Testis (tissue), 2 donors: ENCODE measurements at regions not wholly inside any gene's neighbourhood (a gene's known extent, or its start where the extent isn't known, plus 50 kb on each side); places are given as distances from the start of the nearest gene placed in this dataset.

Source experiments
- DNase-seq: peaks from one replicate; pipeline ENCODE4 v3.0.0-alpha.2; 2019
- H3K27ac ChIP-seq, 2 donors: fragments of 200-600 bp; sonication (generic); one replicate each; pipeline ENCODE4 v1.5.1; 2019
- H3K27me3 ChIP-seq: fragments of 200-600 bp; sonication (generic); one replicate; pipeline ENCODE4 v1.5.1; 2019
- H3K36me3 ChIP-seq: fragments of 200-600 bp; sonication (generic); one replicate; pipeline ENCODE4 v1.5.1; 2017; ENCODE audit warnings: low read depth; ENCODE audit errors: missing control alignments
- H3K4me1 ChIP-seq: fragments of 200-600 bp; sonication (generic); one replicate; pipeline ENCODE4 v1.5.1; 2019
- H3K4me3 ChIP-seq, 2 donors: fragments of 200-600 bp; sonication (generic); one replicate each; pipeline ENCODE4 v1.5.1; 2017 to 2019
- H3K9me3 ChIP-seq: fragments of 200-600 bp; sonication (generic); one replicate; pipeline ENCODE4 v1.5.1; 2017
- POLR2A ChIP-seq: fragments of 450-650 bp; IDR thresholded peaks from one replicate; pipeline ENCODE4 v1.6.1; 2017; ENCODE audit warnings: antibody characterized with exemption, mild to moderate bottlenecking, moderate library complexity
- WGBS, 2 donors: methylation state at CpG; one replicate each; pipeline ENCODE4 v1.1.5; 2018; 5-methylcytosine and 5-hydroxymethylcytosine counted together
- intact Hi-C: fragments of 100-400 bp; cut with DNase I; formaldehyde crosslinking; loops from one replicate; pipeline ENCODE4 v1.15.1; 2023; ENCODE audit warnings: low total_unique reads
- TF ChIP-seq, protein P1 (sequence below), 3 experiments: fragments of 450-650 bp in 2 of 3; fragments of 200-600 bp in 1 of 3; sonication (generic) in 1 of 3; IDR thresholded peaks; one replicate each; pipeline ENCODE4 v1.5.1; 2016 to 2019; ENCODE audit warnings: antibody characterized with exemption in 3 of 3, mild to moderate bottlenecking in 2 of 3, moderate library complexity in 1 of 3

GRCh38 chr20:11044561-11044960, 370.8 kb upstream of the JAG1 start:
- H3K36me3 ChIP-seq: no peaks in the 10 kb centered on the region
- intact Hi-C loops: no loop called here
- WGBS, 2 donors: 81 to 83% methylated on average over 6 of the region's 6 CpGs
- DNase-seq: no peak
- H3K4me1 ChIP-seq: no peaks in the 10 kb centered on the region
- no peaks in the 10 kb centered on the region for H3K9me3 ChIP-seq
- TF ChIP-seq, protein P1, sequence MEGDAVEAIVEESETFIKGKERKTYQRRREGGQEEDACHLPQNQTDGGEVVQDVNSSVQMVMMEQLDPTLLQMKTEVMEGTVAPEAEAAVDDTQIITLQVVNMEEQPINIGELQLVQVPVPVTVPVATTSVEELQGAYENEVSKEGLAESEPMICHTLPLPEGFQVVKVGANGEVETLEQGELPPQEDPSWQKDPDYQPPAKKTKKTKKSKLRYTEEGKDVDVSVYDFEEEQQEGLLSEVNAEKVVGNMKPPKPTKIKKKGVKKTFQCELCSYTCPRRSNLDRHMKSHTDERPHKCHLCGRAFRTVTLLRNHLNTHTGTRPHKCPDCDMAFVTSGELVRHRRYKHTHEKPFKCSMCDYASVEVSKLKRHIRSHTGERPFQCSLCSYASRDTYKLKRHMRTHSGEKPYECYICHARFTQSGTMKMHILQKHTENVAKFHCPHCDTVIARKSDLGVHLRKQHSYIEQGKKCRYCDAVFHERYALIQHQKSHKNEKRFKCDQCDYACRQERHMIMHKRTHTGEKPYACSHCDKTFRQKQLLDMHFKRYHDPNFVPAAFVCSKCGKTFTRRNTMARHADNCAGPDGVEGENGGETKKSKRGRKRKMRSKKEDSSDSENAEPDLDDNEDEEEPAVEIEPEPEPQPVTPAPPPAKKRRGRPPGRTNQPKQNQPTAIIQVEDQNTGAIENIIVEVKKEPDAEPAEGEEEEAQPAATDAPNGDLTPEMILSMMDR (IDR thresholded peaks at IDR 0.05): no peak
- H3K27me3 ChIP-seq: no peaks in the 10 kb centered on the region
- H3K27ac ChIP-seq: no peak overlapping the region
- no peak overlapping the region for H3K4me3 ChIP-seq

- no peak for DNase-seq
- intact Hi-C loops: no loop called here
- Histone ChIP-seq H3K9me3 (no peaks in the 10 kb centered on the region), H3K4me3 (no peak overlapping the region), H3K4me1 (no peaks in the 10 kb centered on the region), H3K27ac (no peak overlapping the region), H3K36me3 (no peaks in the 10 kb centered on the region), H3K27me3 (no peaks in the 10 kb centered on the region)
- no peak for TF ChIP-seq POLR2A
- TF ChIP-seq, protein P1 (IDR thresholded peaks at IDR 0.05): no peak
- 86 to 93% methylated on average over 8 of the region's 8 CpGs for WGBS, 2 donors
Measured at GRCh38 chr20:11045412-11046175, 371.8 kb upstream of the JAG1 start.

GRCh38 chr20:11047559-11047958, 373.8 kb upstream of the JAG1 start:
- Histone ChIP-seq H3K4me1 (no peaks in the 10 kb centered on the region), H3K4me3 (no peak overlapping the region), H3K36me3 (no peaks in the 10 kb centered on the region), H3K27me3 (no peaks in the 10 kb centered on the region), H3K27ac (no peak overlapping the region), H3K9me3 (no peaks in the 10 kb centered on the region)
- intact Hi-C loops: no loop called here
- no peak for DNase-seq
- no peak for TF ChIP-seq POLR2A
- TF ChIP-seq, protein P1 (IDR thresholded peaks at IDR 0.05): no peak
- 67 to 83% methylated on average over 2 of the region's 2 CpGs for WGBS, 2 donors

DNA sequence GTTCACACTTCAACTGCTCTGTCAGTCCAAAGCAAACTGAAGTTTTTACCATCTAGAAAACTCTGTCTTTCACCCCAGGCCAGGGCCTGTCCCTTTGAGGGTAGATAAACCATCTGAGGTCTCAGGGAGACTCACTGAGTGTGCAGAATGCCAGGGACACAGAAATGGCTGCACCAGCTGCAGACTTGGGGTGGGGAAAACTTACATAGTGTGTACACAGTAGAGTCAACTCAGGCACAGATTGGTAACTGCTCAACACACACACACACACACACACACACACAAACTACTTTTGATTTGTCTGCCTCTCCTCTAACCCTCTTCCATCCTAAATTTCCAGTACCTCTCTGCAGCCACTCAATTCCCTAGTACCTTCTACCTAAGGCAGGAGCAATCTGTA, 374.9 kb upstream of the JAG1 start:
- intact Hi-C loops: no loop called here
- H3K27ac ChIP-seq: no peak overlapping the region
- H3K9me3 ChIP-seq: no peaks in the 10 kb centered on the region
- H3K27me3 ChIP-seq: no peaks in the 10 kb centered on the region
- TF ChIP-seq, protein P1 (IDR thresholded peaks at IDR 0.05): no peak
- TF ChIP-seq POLR2A: no peak
- no peaks in the 10 kb centered on the region for H3K4me1 ChIP-seq
- H3K36me3 ChIP-seq: no peaks in the 10 kb centered on the region
- no peak for DNase-seq
- no peak overlapping the region for H3K4me3 ChIP-seq

DNA sequence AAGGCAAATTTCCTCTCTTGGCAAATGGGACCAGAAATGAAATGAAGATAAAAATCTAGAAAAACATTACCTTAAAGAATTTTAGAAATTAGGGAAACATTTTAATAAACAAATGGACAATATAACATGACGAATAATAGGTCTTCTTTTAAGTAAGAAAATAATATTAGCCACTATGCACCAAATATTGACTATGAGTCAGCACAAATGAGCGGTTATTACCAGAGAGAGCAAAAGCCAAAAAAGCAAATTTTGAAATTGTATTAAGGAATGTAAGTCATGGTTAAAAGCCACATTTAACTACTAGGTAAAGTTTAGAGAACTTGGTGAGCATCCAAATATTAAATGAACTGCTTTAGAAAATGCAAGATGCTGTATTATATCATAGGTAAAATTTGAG, 376.6 kb upstream of the JAG1 start:
- Histone ChIP-seq H3K4me3 (no peak overlapping the region), H3K4me1 (no peaks in the 10 kb centered on the region), H3K9me3 (no peaks in the 10 kb centered on the region), H3K27ac (no peak overlapping the region), H3K36me3 (no peaks in the 10 kb centered on the region), H3K27me3 (no peaks in the 10 kb centered on the region)
- DNase-seq: no peak
- no peak for TF ChIP-seq POLR2A
- TF ChIP-seq, protein P1 (IDR thresholded peaks at IDR 0.05): no peak
- 85 to 86% methylated on average over 2 of the region's 2 CpGs for WGBS, 2 donors
- intact Hi-C loops: no loop called here
